Breast epithelium (tissue), 4 donors: ENCODE measurements at regions not wholly inside any gene's neighbourhood (a gene's known extent, or its start where the extent isn't known, plus 50 kb on each side); places are given as distances from the start of the nearest gene placed in this dataset.

Source experiments
- DNase-seq, 2 donors: peaks; one replicate each; pipeline ENCODE4 v3.0.0-alpha.2; 2019; ENCODE audit warnings: low spot score in 2 of 2
- H3K27ac ChIP-seq, 2 donors: fragments of 200-600 bp; sonication (generic) in 1 of 2; one replicate each; pipeline ENCODE4 v1.5.1; 2016 to 2019; ENCODE audit warnings: mild to moderate bottlenecking in 1 of 2
- H3K27me3 ChIP-seq, 2 donors: fragments of 200-600 bp; sonication (generic) in 1 of 2; one replicate each; pipeline versions ENCODE4 v1.5.1 to v1.6.0; 2017 to 2019; ENCODE audit warnings: control low read depth in 1 of 2, mild to moderate bottlenecking in 1 of 2
- H3K36me3 ChIP-seq: fragments of 200-600 bp; one replicate; pipeline ENCODE4 v1.5.1; 2019
- H3K4me1 ChIP-seq, 2 donors: fragments of 200-600 bp; sonication (generic); one replicate each; pipeline ENCODE4 v1.5.1; 2016 to 2019; ENCODE audit warnings: control low read depth in 1 of 2
- H3K4me3 ChIP-seq, 3 donors: fragments of 200-600 bp; sonication (generic); 1 replicate in 2 of 3; 2 replicates in 1 of 3; pipeline ENCODE4 v1.5.1; 2016 to 2019; ENCODE audit warnings: mild to moderate bottlenecking in 3 of 3, moderate library complexity in 2 of 3
- H3K9me3 ChIP-seq, 2 donors: fragments of 200-600 bp; sonication (generic) in 1 of 2; one replicate each; pipeline ENCODE4 v1.5.1; 2016 to 2019; ENCODE audit warnings: control low read depth in 1 of 2
- CTCF ChIP-seq, 3 donors: fragments of 450-650 bp; IDR thresholded peaks; one replicate each; pipeline ENCODE4 v1.5.1; 2016 to 2017; ENCODE audit warnings: antibody characterized with exemption in 3 of 3, mild to moderate bottlenecking in 3 of 3, moderate library complexity in 3 of 3
- POLR2A ChIP-seq: fragments of 450-650 bp; IDR thresholded peaks from one replicate; pipeline ENCODE4 v1.6.1; 2016; ENCODE audit warnings: antibody characterized with exemption, mild to moderate bottlenecking, moderate library complexity
- POLR2AphosphoS5 ChIP-seq, 3 donors: sonication (generic); formaldehyde crosslinking; IDR thresholded peaks; one replicate each; pipeline ENCODE4 v1.6.1; 2017; ENCODE audit warnings: antibody characterized with exemption in 3 of 3
- intact Hi-C: fragments of 100-400 bp; cut with DNase I; formaldehyde crosslinking; loops from one replicate; pipeline ENCODE4 v1.15.1; 2023; ENCODE audit warnings: low total_unique reads

GRCh38 chr10:56269181-56269580, 91.9 kb downstream of the ZWINT start:
- Histone ChIP-seq H3K9me3 (no peaks in the 10 kb centered on the region), H3K27me3 (no peaks in the 10 kb centered on the region), H3K27ac (no peak overlapping the region), H3K4me3 (no peak overlapping the region), H3K36me3 (no peaks in the 10 kb centered on the region), H3K4me1 (no peaks in the 10 kb centered on the region)
- TF ChIP-seq CTCF (IDR thresholded peaks at IDR 0.05): no peak
- no peak for TF ChIP-seq POLR2A
- TF ChIP-seq POLR2AphosphoS5 (IDR thresholded peaks at IDR 0.05): no peak
- intact Hi-C loops: no loop called here
- no peak for DNase-seq

GRCh38 chr10:56266120-56266519, 94.9 kb downstream of the ZWINT start:
- Histone ChIP-seq H3K27ac (no peak overlapping the region), H3K4me3 (no peak overlapping the region), H3K27me3 (no peaks in the 10 kb centered on the region), H3K9me3 (no peaks in the 10 kb centered on the region), H3K4me1 (no peaks in the 10 kb centered on the region), H3K36me3 (no peaks in the 10 kb centered on the region)
- TF ChIP-seq CTCF (IDR thresholded peaks at IDR 0.05): no peak
- no peak for TF ChIP-seq POLR2AphosphoS5 (IDR thresholded peaks at IDR 0.05)
- TF ChIP-seq POLR2A: no peak
- DNase-seq: no peak
- intact Hi-C loops: no loop called here

GRCh38 chr10:56258991-56259390, 102.1 kb downstream of the ZWINT start:
- H3K27ac ChIP-seq: no peak overlapping the region
- DNase-seq: no peak

GRCh38 chr10:56258378-56258777, 102.7 kb downstream of the ZWINT start:
- Histone ChIP-seq H3K27ac (no peak overlapping the region), H3K4me1 (no peaks in the 10 kb centered on the region), H3K4me3 (no peak overlapping the region), H3K9me3 (no peaks in the 10 kb centered on the region), H3K36me3 (no peaks in the 10 kb centered on the region), H3K27me3 (no peaks in the 10 kb centered on the region)
- no peak for DNase-seq
- TF ChIP-seq POLR2AphosphoS5 (IDR thresholded peaks at IDR 0.05) (no peak), POLR2A (no peak), CTCF (IDR thresholded peaks at IDR 0.05) (no peak)
- intact Hi-C loops: no loop called here

More at GRCh38 chr10:56258991-56259390, 102.1 kb downstream of the ZWINT start:
- no peaks in the 10 kb centered on the region for H3K9me3 ChIP-seq
- no peak for TF ChIP-seq CTCF (IDR thresholded peaks at IDR 0.05)
- no peak for TF ChIP-seq POLR2A
- no peak for TF ChIP-seq POLR2AphosphoS5 (IDR thresholded peaks at IDR 0.05)
- H3K36me3 ChIP-seq: no peaks in the 10 kb centered on the region
- H3K4me3 ChIP-seq: no peak overlapping the region
- H3K27me3 ChIP-seq: no peaks in the 10 kb centered on the region
- intact Hi-C loops: no loop called here
- H3K4me1 ChIP-seq: no peaks in the 10 kb centered on the region

- no peak overlapping the region for H3K27ac ChIP-seq
- DNase-seq: no peak
- H3K36me3 ChIP-seq: no peaks in the 10 kb centered on the region
- H3K27me3 ChIP-seq: no peaks in the 10 kb centered on the region
- H3K9me3 ChIP-seq: no peaks in the 10 kb centered on the region
- TF ChIP-seq CTCF (IDR thresholded peaks at IDR 0.05) (no peak), POLR2A (no peak), POLR2AphosphoS5 (IDR thresholded peaks at IDR 0.05) (no peak)
- H3K4me1 ChIP-seq: no peaks in the 10 kb centered on the region
- intact Hi-C loops: no loop called here
- no peak overlapping the region for H3K4me3 ChIP-seq
Observed at GRCh38 chr10:56255298-56255697, 105.8 kb downstream of the ZWINT start.
